SK-N-SH treated with all-trans-retinoic acid at 6 μM for 48 hours (cell line): ENCODE measurements at regions not wholly inside any gene's neighbourhood (a gene's known extent, or its start where the extent isn't known, plus 50 kb on each side); places are given as distances from the start of the nearest gene placed in this dataset.

Source experiments
- CSDC2 ChIP-seq: fragments of 250-450 bp; sonication (Bioruptor Pico); IDR thresholded peaks from 2 replicates; pipeline ENCODE4 v1.5.0; 2020; ENCODE audit warnings: mild to moderate bottlenecking, moderate library complexity
- CSRNP3 ChIP-seq: fragments of 250-450 bp; sonication (Bioruptor Pico); IDR thresholded peaks from 2 replicates; pipeline ENCODE4 v1.5.1; 2021; ENCODE audit warnings: mild to moderate bottlenecking, moderate library complexity
- GLIS3 ChIP-seq: fragments of 250-450 bp; sonication (Bioruptor Pico); IDR thresholded peaks from 2 replicates; pipeline ENCODE4 v1.5.0; 2020; ENCODE audit warnings: mild to moderate bottlenecking, moderate library complexity
- OSR1 ChIP-seq: fragments of 250-450 bp; sonication (Bioruptor Pico); IDR thresholded peaks from 2 replicates; pipeline ENCODE4 v1.8.0; 2022; ENCODE audit warnings: moderate library complexity, mild to moderate bottlenecking, inconsistent platforms
- POU6F1 ChIP-seq: fragments of 250-450 bp; sonication (Bioruptor Pico); IDR thresholded peaks from 2 replicates; pipeline ENCODE4 v1.8.0; 2021; ENCODE audit warnings: low read depth, mild to moderate bottlenecking, moderate library complexity, borderline replicate concordance
- TOX ChIP-seq: fragments of 250-450 bp; sonication (Bioruptor Pico); IDR thresholded peaks from 2 replicates; pipeline ENCODE4 v1.8.0; 2021; ENCODE audit warnings: mild to moderate bottlenecking, moderate library complexity, borderline replicate concordance
- TSHZ2 ChIP-seq: fragments of 250-450 bp; sonication (Bioruptor Pico); IDR thresholded peaks from 2 replicates; pipeline ENCODE4 v1.5.0; 2020; ENCODE audit warnings: mild to moderate bottlenecking, moderate library complexity
- ZFP3 ChIP-seq: fragments of 250-450 bp; sonication (Bioruptor Pico); IDR thresholded peaks from 2 replicates; pipeline ENCODE4 v1.5.0; 2020; ENCODE audit warnings: mild to moderate bottlenecking, moderate library complexity
- ZFP30 ChIP-seq: fragments of 450-650 bp; formaldehyde crosslinking; IDR thresholded peaks from 2 replicates; pipeline ENCODE4 v1.5.0; 2022; ENCODE audit warnings: mild to moderate bottlenecking, moderate library complexity
- ZNF70 ChIP-seq: fragments of 450-650 bp; formaldehyde crosslinking; IDR thresholded peaks from 2 replicates; pipeline ENCODE4 v1.5.0; 2020; ENCODE audit warnings: mild to moderate bottlenecking, moderate library complexity
- ZNF8 ChIP-seq: fragments of 450-650 bp; formaldehyde crosslinking; IDR thresholded peaks from 2 replicates; pipeline ENCODE4 v1.5.0; 2020; ENCODE audit warnings: mild to moderate bottlenecking, moderate library complexity

GRCh38 chr6:11889572-11889971 lies 111.0 kb upstream of the ADTRP start:
- no peak for TF ChIP-seq TOX (CRISPR knock-in tag)
- no peak for TF ChIP-seq GLIS3 (CRISPR knock-in tag)
- TF ChIP-seq ZFP3 (CRISPR knock-in tag): no peak
- TF ChIP-seq ZFP30 (CRISPR knock-in tag): no peak
- no peak for TF ChIP-seq CSRNP3 (CRISPR knock-in tag)
- TF ChIP-seq ZNF8 (CRISPR knock-in tag): no peak
- TF ChIP-seq OSR1 (CRISPR knock-in tag): no peak
- TF ChIP-seq CSDC2 (CRISPR knock-in tag): no peak
- TF ChIP-seq POU6F1 (CRISPR knock-in tag): no peak
- no peak for TF ChIP-seq ZNF70 (CRISPR knock-in tag)
- no peak for TF ChIP-seq TSHZ2 (CRISPR knock-in tag)
